ENCODE measurements at regions not wholly inside any gene's neighbourhood (a gene's known extent, or its start where the extent isn't known, plus 50 kb on each side); places are given as distances from the start of the nearest gene placed in this dataset.

DNA sequence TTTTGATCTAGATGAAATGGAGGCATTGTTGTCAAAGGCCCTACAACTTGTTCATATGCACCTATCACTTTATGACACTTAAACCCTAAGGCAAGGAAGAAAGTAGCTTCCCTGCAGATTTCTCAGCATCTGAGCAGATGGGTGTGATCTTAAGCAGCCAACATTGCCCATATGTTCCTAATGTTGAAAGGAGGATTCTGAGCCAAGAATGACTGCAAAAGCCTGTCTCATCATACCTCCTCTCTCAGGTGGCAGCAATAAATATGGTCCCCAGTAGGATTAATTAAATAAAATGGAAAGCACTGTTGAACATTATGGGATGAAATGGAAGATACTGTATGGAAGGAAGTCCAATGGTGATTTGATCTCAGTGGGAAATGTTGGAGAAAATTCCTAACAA, 538.1 kb upstream of the MAN1A1 start:
- no peaks in the 10 kb centered on the region for H3K4me1 ChIP-seq (ENCODE audit: low read depth)
- intact Hi-C loops (cut with DNase I, micrococcal nuclease): no loop called here
- H3K36me3 ChIP-seq (ENCODE audit: low read depth): no peaks in the 10 kb centered on the region
- H3K4me3 ChIP-seq: no peak overlapping the region
- ATAC-seq: no peak
- DNase-seq: no peak
- no peaks in the 10 kb centered on the region for H3K9me3 ChIP-seq
- no peak for TF ChIP-seq CTCF (IDR thresholded peaks at IDR 0.05)

GRCh38 chr6:119881416-119881815, 531.9 kb upstream of the MAN1A1 start:
- no peak for DNase-seq
- no peaks in the 10 kb centered on the region for H3K9me3 ChIP-seq
- intact Hi-C loops (cut with DNase I, micrococcal nuclease): no loop called here
- no peak for TF ChIP-seq CTCF (IDR thresholded peaks at IDR 0.05)
- H3K4me3 ChIP-seq: no peak overlapping the region
- no peaks in the 10 kb centered on the region for H3K36me3 ChIP-seq (ENCODE audit: low read depth)
- no peak for ATAC-seq
- H3K4me1 ChIP-seq (ENCODE audit: low read depth): no peaks in the 10 kb centered on the region

- Histone ChIP-seq H3K9me3 (no peaks in the 10 kb centered on the region), H3K4me1 (ENCODE audit: low read depth) (no peaks in the 10 kb centered on the region), H3K36me3 (ENCODE audit: low read depth) (no peaks in the 10 kb centered on the region), H3K4me3 (no peak overlapping the region)
- no peak for TF ChIP-seq CTCF (IDR thresholded peaks at IDR 0.05)
- ATAC-seq (no peak), DNase-seq (no peak)
- intact Hi-C loops (cut with DNase I, micrococcal nuclease): no loop called here
Observed at GRCh38 chr6:119880840-119881239, 531.3 kb upstream of the MAN1A1 start.

DNA sequence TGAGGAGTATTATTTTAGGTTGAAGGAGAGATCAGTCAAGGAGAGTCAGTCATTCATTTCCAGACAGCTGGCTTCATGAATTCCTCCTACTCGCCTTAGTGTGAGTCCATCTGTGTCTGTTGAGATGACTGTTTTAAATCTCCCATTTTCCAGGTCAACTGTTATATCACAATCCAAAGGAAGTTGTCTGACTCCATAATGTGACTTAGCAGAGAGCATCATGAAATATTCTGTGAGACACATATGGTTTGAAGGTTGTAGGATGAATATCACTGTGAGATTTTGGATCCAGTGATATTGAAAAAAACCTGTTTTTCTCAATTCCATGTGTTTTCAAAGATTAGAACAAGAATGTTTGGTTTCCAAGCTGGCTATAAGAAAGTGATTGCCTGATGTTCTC, 530.2 kb upstream of the MAN1A1 start:
- Histone ChIP-seq H3K9me3 (no peaks in the 10 kb centered on the region), H3K4me3 (no peak overlapping the region), H3K4me1 (ENCODE audit: low read depth) (no peaks in the 10 kb centered on the region), H3K36me3 (ENCODE audit: low read depth) (no peaks in the 10 kb centered on the region)
- ATAC-seq (no peak), DNase-seq (no peak)
- intact Hi-C loops (cut with DNase I, micrococcal nuclease): no loop called here
- TF ChIP-seq CTCF (IDR thresholded peaks at IDR 0.05): no peak

GRCh38 chr6:119874381-119874780, 524.8 kb upstream of the MAN1A1 start:
- DNase-seq: no peak
- no peak for ATAC-seq
- no peak overlapping the region for H3K4me3 ChIP-seq
- intact Hi-C loops (cut with DNase I, micrococcal nuclease): no loop called here
- H3K9me3 ChIP-seq: no peaks in the 10 kb centered on the region
- H3K4me1 ChIP-seq (ENCODE audit: low read depth): no peaks in the 10 kb centered on the region
- no peak for TF ChIP-seq CTCF (IDR thresholded peaks at IDR 0.05)
- no peaks in the 10 kb centered on the region for H3K36me3 ChIP-seq (ENCODE audit: low read depth)

DNA sequence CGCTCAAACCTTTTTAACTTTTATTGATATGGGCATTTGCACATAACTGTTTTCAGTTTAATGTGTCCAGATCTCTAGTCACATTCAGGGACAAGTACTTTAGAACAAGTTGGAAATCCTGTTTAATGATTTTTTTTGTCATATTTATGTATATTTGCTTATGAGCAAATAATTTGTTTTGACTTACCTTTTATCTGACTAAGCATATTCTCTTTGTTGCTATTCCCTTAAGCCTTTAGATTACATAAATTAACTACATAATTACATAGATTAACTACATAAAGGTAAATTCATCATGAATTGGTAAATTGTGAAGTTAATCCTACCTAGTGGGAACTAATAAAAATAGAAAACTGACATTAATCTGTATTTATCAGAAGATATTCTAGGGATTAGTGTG, 523.5 kb upstream of the MAN1A1 start:
- H3K36me3 ChIP-seq (ENCODE audit: low read depth): no peaks in the 10 kb centered on the region
- no peak overlapping the region for H3K4me3 ChIP-seq
- ATAC-seq (no peak), DNase-seq (no peak)
- no peaks in the 10 kb centered on the region for H3K4me1 ChIP-seq (ENCODE audit: low read depth)
- TF ChIP-seq CTCF (IDR thresholded peaks at IDR 0.05): no peak
- intact Hi-C loops (cut with DNase I, micrococcal nuclease): no loop called here
- H3K9me3 ChIP-seq: no peaks in the 10 kb centered on the region
